ENCODE measurements at regions not wholly inside any gene's neighbourhood (a gene's known extent, or its start where the extent isn't known, plus 50 kb on each side); places are given as distances from the start of the nearest gene placed in this dataset.

- no peak overlapping the region for H3K4me3 Mint-ChIP-seq (ENCODE audit: unreplicated experiment)
- no peak for DNase-seq (ENCODE audit: extremely low spot score, unreplicated experiment)
- H3K4me1 Mint-ChIP-seq (ENCODE audit: unreplicated experiment) = peaks cover 4% of the 10 kb centered on the region
- H3K36me3 Mint-ChIP-seq (ENCODE audit: unreplicated experiment) = no peaks in the 10 kb centered on the region
- no peaks in the 10 kb centered on the region for H3K9me3 Mint-ChIP-seq (ENCODE audit: unreplicated experiment)
- no peak for TF ChIP-seq CTCF (IDR thresholded peaks at IDR 0.05)
- H3K27me3 Mint-ChIP-seq (ENCODE audit: unreplicated experiment) = no peaks in the 10 kb centered on the region
- no peak overlapping the region for H3K27ac Mint-ChIP-seq (ENCODE audit: unreplicated experiment)
Measured at GRCh38 chr9:108073823-108074222, 584.3 kb upstream of the KLF4 start.

- no peak for TF ChIP-seq CTCF (IDR thresholded peaks at IDR 0.05)
- H3K27ac Mint-ChIP-seq (ENCODE audit: unreplicated experiment) = no peak overlapping the region
- H3K27me3 Mint-ChIP-seq (ENCODE audit: unreplicated experiment) = no peaks in the 10 kb centered on the region
- H3K36me3 Mint-ChIP-seq (ENCODE audit: unreplicated experiment) = no peaks in the 10 kb centered on the region
- no peak for DNase-seq (ENCODE audit: extremely low spot score, unreplicated experiment)
- no peak overlapping the region for H3K4me3 Mint-ChIP-seq (ENCODE audit: unreplicated experiment)
- H3K4me1 Mint-ChIP-seq (ENCODE audit: unreplicated experiment) = no peaks in the 10 kb centered on the region
- H3K9me3 Mint-ChIP-seq (ENCODE audit: unreplicated experiment) = no peaks in the 10 kb centered on the region
Measured at GRCh38 chr9:108072740-108073139, 583.2 kb upstream of the KLF4 start.

- Mint-ChIP-seq H3K9me3 (ENCODE audit: unreplicated experiment) (peaks cover 2% of the 10 kb centered on the region), H3K4me1 (ENCODE audit: unreplicated experiment) (no peaks in the 10 kb centered on the region), H3K36me3 (ENCODE audit: unreplicated experiment) (no peaks in the 10 kb centered on the region), H3K4me3 (ENCODE audit: unreplicated experiment) (no peak overlapping the region), H3K27me3 (ENCODE audit: unreplicated experiment) (no peaks in the 10 kb centered on the region), H3K27ac (ENCODE audit: unreplicated experiment) (no peak overlapping the region)
- no peak for DNase-seq (ENCODE audit: extremely low spot score, unreplicated experiment)
- TF ChIP-seq CTCF (IDR thresholded peaks at IDR 0.05) = no peak
Measured at GRCh38 chr9:108070861-108071260, 581.3 kb upstream of the KLF4 start.

GRCh38 chr9:108069991-108070390 lies 580.4 kb upstream of the KLF4 start:
- no peaks in the 10 kb centered on the region for H3K4me1 Mint-ChIP-seq (ENCODE audit: unreplicated experiment)
- H3K27ac Mint-ChIP-seq (ENCODE audit: unreplicated experiment) = no peak overlapping the region
- no peak for TF ChIP-seq CTCF (IDR thresholded peaks at IDR 0.05)
- no peaks in the 10 kb centered on the region for H3K27me3 Mint-ChIP-seq (ENCODE audit: unreplicated experiment)
- H3K4me3 Mint-ChIP-seq (ENCODE audit: unreplicated experiment) = no peak overlapping the region
- DNase-seq (ENCODE audit: extremely low spot score, unreplicated experiment) = no peak
- H3K9me3 Mint-ChIP-seq (ENCODE audit: unreplicated experiment) = peaks cover 6% of the 10 kb centered on the region
- no peaks in the 10 kb centered on the region for H3K36me3 Mint-ChIP-seq (ENCODE audit: unreplicated experiment)

GRCh38 chr9:108062680-108063079 lies 573.1 kb upstream of the KLF4 start:
- H3K9me3 Mint-ChIP-seq (ENCODE audit: unreplicated experiment) = peaks cover 6% of the 10 kb centered on the region
- DNase-seq (ENCODE audit: extremely low spot score, unreplicated experiment) = no peak
- H3K27me3 Mint-ChIP-seq (ENCODE audit: unreplicated experiment) = peaks cover 2% of the 10 kb centered on the region
- no peaks in the 10 kb centered on the region for H3K36me3 Mint-ChIP-seq (ENCODE audit: unreplicated experiment)
- H3K4me1 Mint-ChIP-seq (ENCODE audit: unreplicated experiment) = peaks cover 12% of the 10 kb centered on the region
- TF ChIP-seq CTCF (IDR thresholded peaks at IDR 0.05) = no peak
- no peak overlapping the region for H3K4me3 Mint-ChIP-seq (ENCODE audit: unreplicated experiment)
- H3K27ac Mint-ChIP-seq (ENCODE audit: unreplicated experiment) = no peak overlapping the region

Data from osteocyte (in vitro differentiated cells).